DND-41 (cell line): ENCODE measurements at regions not wholly inside any gene's neighbourhood (a gene's known extent, or its start where the extent isn't known, plus 50 kb on each side); places are given as distances from the start of the nearest gene placed in this dataset.

ENCODE experiments used
- ATAC-seq: fragments of 200-7000 bp; cut with Tn5 transposase; 3 replicates; pipeline ENCODE4 v1.9.1; 2021; ENCODE audit warnings: low read depth; ENCODE audit not compliant: insufficient read depth
- DNase-seq: peaks from one replicate; pipeline ENCODE4 v3.0.0-alpha.2; 2020
- H2AFZ ChIP-seq: 2 replicates; pipeline ENCODE4 v1.6.0; 2012; ENCODE audit warnings: low read depth, low read length
- H3K27ac ChIP-seq: 2 replicates; pipeline ENCODE4 v1.5.1; 2012; ENCODE audit warnings: low read length, inconsistent platforms
- H3K27me3 ChIP-seq: fragments of 200-600 bp; sonication (generic); 2 replicates; pipeline ENCODE4 v1.6.0; 2012; ENCODE audit warnings: low read length, mild to moderate bottlenecking, inconsistent platforms; ENCODE audit not compliant: insufficient read depth, poor library complexity
- H3K36me3 ChIP-seq: 2 replicates; pipeline ENCODE4 v1.5.1; 2012; ENCODE audit warnings: low read length, inconsistent platforms; ENCODE audit not compliant: insufficient read depth
- H3K4me1 ChIP-seq: 2 replicates; pipeline ENCODE4 v1.5.1; 2012; ENCODE audit warnings: mild to moderate bottlenecking, low read length; ENCODE audit not compliant: insufficient read depth
- H3K4me2 ChIP-seq: 2 replicates; pipeline ENCODE4 v1.6.0; 2012; ENCODE audit warnings: mild to moderate bottlenecking, moderate library complexity, low read length, inconsistent platforms; ENCODE audit not compliant: insufficient read depth
- H3K4me3 ChIP-seq, 2 experiments: fragments of 200-600 bp in 1 of 2; shearing (Covaris generic) in 1 of 2; 2 replicates each; pipeline ENCODE4 v1.5.1; 2012 to 2016; ENCODE audit warnings: inconsistent platforms in 2 of 2, low read length in 2 of 2, mild to moderate bottlenecking in 2 of 2, low read depth in 1 of 2, moderate library complexity in 1 of 2
- H3K79me2 ChIP-seq: 2 replicates; pipeline ENCODE4 v1.6.0; 2012; ENCODE audit warnings: low read length, inconsistent platforms; ENCODE audit not compliant: insufficient read depth
- H3K9ac ChIP-seq: 2 replicates; pipeline ENCODE4 v1.6.0; 2012; ENCODE audit warnings: low read depth, mild to moderate bottlenecking, inconsistent platforms, low read length, moderate library complexity
- H3K9me3 ChIP-seq: 2 replicates; pipeline ENCODE4 v1.5.1; 2012; ENCODE audit warnings: low read length, moderate library complexity, mild to moderate bottlenecking, inconsistent platforms; ENCODE audit not compliant: insufficient read depth, severe bottlenecking
- H4K20me1 ChIP-seq: 2 replicates; pipeline ENCODE4 v1.6.0; 2012; ENCODE audit warnings: low read length; ENCODE audit not compliant: insufficient read depth
- EZH2 ChIP-seq: IDR thresholded peaks from 3 replicates; pipeline ENCODE4 v1.6.1; 2012; ENCODE audit warnings: borderline replicate concordance, low read depth, mild to moderate bottlenecking, moderate library complexity, low read length, inconsistent platforms; ENCODE audit not compliant: severe bottlenecking
- TF ChIP-seq, protein P1 (sequence below): IDR thresholded peaks from 2 replicates; pipeline ENCODE4 v1.5.1; 2012; ENCODE audit warnings: borderline replicate concordance, low read length, moderate library complexity, mild to moderate bottlenecking; ENCODE audit not compliant: poor library complexity, severe bottlenecking; ENCODE audit errors: extremely low read depth

DNA sequence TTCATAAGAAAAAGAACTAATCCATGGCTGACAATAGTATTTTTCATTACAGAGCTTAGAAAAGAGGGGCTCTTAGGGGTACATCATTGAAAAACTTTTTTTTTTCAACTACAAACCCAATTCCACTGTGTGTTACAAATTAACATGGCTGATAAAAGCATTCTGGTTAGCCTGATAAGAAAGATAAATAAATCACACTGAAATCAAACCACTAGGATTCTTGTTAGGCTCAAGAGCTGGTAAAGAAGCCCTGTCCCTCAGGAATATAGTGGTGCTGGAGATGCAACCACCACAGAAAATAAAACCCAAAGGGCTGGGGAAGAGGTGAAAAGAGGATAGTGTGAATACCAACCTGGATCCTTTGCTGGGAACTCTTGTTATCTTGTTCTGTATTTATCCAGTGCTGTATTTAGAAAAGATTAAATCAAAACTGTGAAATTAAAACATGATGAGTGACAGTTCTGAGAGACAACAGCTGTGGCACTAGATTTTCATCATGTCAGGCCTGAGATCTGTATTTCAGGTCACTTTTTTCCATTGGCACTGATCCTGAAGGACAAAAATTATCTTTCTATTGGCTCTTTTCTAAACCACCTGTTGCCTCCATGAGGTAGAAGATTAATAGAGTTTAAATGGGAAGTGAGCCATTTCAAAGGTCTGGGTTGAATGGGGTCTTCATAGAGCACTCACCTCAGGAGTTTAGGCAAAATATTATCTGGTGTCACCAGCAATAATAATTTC is 118.6 kb downstream of the ARRDC3 start:
- Histone ChIP-seq H3K4me3 (no peak overlapping the region), H3K9ac (no peak overlapping the region), H3K27ac (no peak overlapping the region), H3K79me2 (no peaks in the 10 kb centered on the region), H3K4me2 (no peak overlapping the region), H3K36me3 (no peaks in the 10 kb centered on the region), H3K9me3 (no peaks in the 10 kb centered on the region), H3K27me3 (no peaks in the 10 kb centered on the region), H2AFZ (no peak overlapping the region), H3K4me1 (peaks cover 8% of the 10 kb centered on the region), H4K20me1 (no peaks in the 10 kb centered on the region)
- ATAC-seq (no peak), DNase-seq (no peak)
- TF ChIP-seq, protein P1, sequence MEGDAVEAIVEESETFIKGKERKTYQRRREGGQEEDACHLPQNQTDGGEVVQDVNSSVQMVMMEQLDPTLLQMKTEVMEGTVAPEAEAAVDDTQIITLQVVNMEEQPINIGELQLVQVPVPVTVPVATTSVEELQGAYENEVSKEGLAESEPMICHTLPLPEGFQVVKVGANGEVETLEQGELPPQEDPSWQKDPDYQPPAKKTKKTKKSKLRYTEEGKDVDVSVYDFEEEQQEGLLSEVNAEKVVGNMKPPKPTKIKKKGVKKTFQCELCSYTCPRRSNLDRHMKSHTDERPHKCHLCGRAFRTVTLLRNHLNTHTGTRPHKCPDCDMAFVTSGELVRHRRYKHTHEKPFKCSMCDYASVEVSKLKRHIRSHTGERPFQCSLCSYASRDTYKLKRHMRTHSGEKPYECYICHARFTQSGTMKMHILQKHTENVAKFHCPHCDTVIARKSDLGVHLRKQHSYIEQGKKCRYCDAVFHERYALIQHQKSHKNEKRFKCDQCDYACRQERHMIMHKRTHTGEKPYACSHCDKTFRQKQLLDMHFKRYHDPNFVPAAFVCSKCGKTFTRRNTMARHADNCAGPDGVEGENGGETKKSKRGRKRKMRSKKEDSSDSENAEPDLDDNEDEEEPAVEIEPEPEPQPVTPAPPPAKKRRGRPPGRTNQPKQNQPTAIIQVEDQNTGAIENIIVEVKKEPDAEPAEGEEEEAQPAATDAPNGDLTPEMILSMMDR: no peak
- no peak for TF ChIP-seq EZH2

DNA sequence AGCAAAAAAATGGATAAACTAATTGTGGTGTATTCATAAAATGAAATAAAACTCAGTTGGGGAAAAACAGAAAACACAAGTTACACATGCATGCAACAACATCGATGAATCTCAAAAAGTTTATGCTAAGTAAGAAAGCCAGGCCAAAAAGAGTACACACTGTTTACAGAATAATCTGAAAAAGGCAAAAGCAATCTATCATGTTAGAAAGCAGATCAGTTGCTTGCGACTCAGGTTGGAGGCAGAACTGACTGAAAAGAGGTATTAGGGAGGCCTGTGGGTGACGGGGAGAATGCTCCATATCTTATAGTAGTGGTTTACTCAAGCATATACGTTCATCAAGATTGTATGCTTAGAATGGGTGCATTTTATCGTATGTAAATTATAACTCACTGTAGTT is 119.2 kb downstream of the ARRDC3 start:
- no peak for ATAC-seq
- TF ChIP-seq, protein P1: no peak
- TF ChIP-seq EZH2: no peak
- H3K4me1 ChIP-seq: peaks cover 2% of the 10 kb centered on the region
- DNase-seq: no peak
- H4K20me1 ChIP-seq: no peaks in the 10 kb centered on the region
- H3K4me2 ChIP-seq: no peak overlapping the region
- no peaks in the 10 kb centered on the region for H3K36me3 ChIP-seq
- no peaks in the 10 kb centered on the region for H3K27me3 ChIP-seq
- no peak overlapping the region for H3K9ac ChIP-seq
- H3K4me3 ChIP-seq: no peak overlapping the region
- H3K27ac ChIP-seq: no peak overlapping the region
- H3K9me3 ChIP-seq: no peaks in the 10 kb centered on the region
- H2AFZ ChIP-seq: no peak overlapping the region
- no peaks in the 10 kb centered on the region for H3K79me2 ChIP-seq

DNA sequence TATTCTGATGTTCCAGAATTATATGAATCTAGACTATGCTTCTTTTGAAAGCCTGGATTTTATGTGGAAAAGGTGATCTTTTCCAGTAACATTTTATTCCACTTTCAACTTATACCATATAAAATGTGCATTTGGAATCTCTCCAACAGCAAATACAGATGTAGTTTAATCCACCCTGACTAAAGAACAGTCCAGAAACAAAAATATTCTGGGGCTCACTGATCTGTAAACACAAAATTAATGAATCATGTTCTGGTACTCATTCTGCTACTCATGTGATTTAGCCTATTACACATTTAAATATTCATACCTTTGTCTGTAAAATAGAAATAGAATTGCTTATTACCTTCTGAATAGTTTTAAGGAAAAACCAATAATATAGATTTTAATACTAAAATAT is 125.8 kb downstream of the ARRDC3 start:
- no peak for DNase-seq
- no peak overlapping the region for H3K27ac ChIP-seq
- no peaks in the 10 kb centered on the region for H3K79me2 ChIP-seq
- H3K4me2 ChIP-seq: no peak overlapping the region
- H3K36me3 ChIP-seq: no peaks in the 10 kb centered on the region
- H4K20me1 ChIP-seq: no peaks in the 10 kb centered on the region
- H3K4me3 ChIP-seq: no peak overlapping the region
- H3K4me1 ChIP-seq: no peaks in the 10 kb centered on the region
- no peak overlapping the region for H2AFZ ChIP-seq
- no peak for ATAC-seq
- H3K9ac ChIP-seq: no peak overlapping the region
- TF ChIP-seq, protein P1: no peak
- no peak for TF ChIP-seq EZH2
- no peaks in the 10 kb centered on the region for H3K27me3 ChIP-seq
- no peaks in the 10 kb centered on the region for H3K9me3 ChIP-seq
